Epithelial cell of esophagus (primary cell): ENCODE measurements at regions not wholly inside any gene's neighbourhood (a gene's known extent, or its start where the extent isn't known, plus 50 kb on each side); places are given as distances from the start of the nearest gene placed in this dataset.

Experiments used
- DNase-seq: peaks from one replicate; pipeline ENCODE4 v3.0.0; 2010; ENCODE audit warnings: low read depth
- H3K4me3 ChIP-seq: 2 replicates; pipeline ENCODE4 v1.5.1; 2011; ENCODE audit warnings: mild to moderate bottlenecking, low read length, control low read depth
- CTCF ChIP-seq: IDR thresholded peaks from 2 replicates; pipeline ENCODE4 v1.5.1; 2011; ENCODE audit warnings: low read depth, mild to moderate bottlenecking, low read length, control low read depth, inconsistent platforms; ENCODE audit not compliant: insufficient read depth; ENCODE audit errors: missing control alignments

DNA sequence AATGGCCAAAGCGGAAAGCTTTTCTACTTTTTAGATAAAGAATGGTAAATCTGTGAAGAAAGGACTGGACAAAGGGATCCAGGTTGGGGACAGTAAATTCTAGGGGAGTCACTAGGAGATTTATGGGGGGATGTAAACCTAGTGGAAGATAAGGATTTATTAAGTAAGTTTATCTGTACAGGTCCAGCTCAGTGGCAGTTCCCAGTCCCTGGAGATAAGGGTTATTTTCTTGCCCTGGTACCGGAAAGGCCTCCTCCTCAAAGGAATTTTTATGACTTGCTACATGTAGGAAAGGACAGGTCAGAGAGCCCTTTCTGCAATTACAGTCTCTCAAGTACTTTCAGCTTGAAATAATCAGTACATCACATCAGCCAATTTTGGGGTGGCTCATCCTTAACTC lies 72.6 kb upstream of the BICD1 start:
- no peak for TF ChIP-seq CTCF
- H3K4me3 ChIP-seq: no peak overlapping the region
- no peak for DNase-seq

DNA sequence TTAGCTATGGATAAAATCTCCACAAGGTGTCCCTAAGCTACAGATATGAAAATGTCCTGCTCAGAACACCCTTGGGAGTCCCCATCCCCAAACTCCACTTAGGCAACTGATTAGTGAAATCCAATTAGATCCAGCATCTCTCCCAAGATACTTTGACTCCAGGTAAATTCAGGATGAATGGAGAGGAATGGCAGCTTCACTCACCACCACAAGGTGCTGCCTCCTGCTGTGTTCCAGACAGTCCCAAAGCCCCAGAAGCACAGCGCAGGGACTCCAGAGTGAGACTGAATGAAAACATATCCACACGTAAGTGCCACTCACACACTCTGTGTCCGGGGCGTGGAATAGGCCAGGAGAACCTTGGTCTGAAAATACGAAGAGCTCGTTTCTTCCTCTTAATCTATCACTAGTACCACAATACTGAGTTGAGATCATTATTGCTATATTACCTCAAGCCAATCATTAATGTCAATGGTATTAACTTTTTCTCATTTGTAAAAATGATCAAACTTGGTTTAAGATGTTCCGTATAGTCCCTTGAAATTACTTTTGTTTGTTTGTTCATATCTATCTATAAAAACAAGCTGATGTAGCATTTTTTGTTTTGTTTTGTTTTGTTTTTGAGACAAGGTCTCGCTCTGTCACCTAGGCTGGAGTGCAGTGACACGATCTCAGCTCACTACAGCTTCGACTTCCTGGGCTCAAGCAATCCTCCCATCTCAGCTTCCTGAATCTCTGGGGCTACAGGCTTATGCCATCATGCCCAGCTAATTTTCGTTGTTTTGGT lies 70.0 kb upstream of the BICD1 start:
- no peak for TF ChIP-seq CTCF
- DNase-seq: no peak
- H3K4me3 ChIP-seq: no peak overlapping the region

DNA sequence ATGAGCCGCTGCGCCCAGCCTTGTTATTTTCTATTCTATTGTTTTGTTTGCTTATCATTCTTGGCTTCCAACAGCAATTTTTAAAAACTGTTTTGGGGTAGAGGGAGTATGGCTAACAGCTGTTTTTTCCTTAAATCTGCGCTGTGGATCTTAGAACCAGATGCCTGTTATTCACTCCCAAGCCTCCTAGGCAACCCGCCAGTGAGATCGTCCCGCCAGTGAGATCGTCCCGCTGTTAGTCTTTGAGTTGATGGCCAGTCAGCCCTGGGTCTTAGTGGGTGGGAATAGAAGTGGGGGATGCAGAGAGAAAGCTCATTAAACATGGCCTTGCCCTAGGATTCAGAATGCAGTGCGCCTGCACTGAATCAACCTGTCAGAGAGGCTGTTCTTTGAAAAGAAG lies 67.3 kb upstream of the BICD1 start:
- no peak for TF ChIP-seq CTCF
- DNase-seq: no peak
- no peak overlapping the region for H3K4me3 ChIP-seq

GRCh38 chr12:32039917-32040575 lies 66.6 kb upstream of the BICD1 start:
- TF ChIP-seq CTCF: no peak

GRCh38 chr12:32043928-32044549 lies 62.6 kb upstream of the BICD1 start:
- peak; percentile 50 for DNase-seq
- no peak for TF ChIP-seq CTCF
- H3K4me3 ChIP-seq: no peak overlapping the region

More at GRCh38 chr12:32039917-32040575, 66.6 kb upstream of the BICD1 start:
- DNase-seq: no peak
- H3K4me3 ChIP-seq: no peak overlapping the region

DNA sequence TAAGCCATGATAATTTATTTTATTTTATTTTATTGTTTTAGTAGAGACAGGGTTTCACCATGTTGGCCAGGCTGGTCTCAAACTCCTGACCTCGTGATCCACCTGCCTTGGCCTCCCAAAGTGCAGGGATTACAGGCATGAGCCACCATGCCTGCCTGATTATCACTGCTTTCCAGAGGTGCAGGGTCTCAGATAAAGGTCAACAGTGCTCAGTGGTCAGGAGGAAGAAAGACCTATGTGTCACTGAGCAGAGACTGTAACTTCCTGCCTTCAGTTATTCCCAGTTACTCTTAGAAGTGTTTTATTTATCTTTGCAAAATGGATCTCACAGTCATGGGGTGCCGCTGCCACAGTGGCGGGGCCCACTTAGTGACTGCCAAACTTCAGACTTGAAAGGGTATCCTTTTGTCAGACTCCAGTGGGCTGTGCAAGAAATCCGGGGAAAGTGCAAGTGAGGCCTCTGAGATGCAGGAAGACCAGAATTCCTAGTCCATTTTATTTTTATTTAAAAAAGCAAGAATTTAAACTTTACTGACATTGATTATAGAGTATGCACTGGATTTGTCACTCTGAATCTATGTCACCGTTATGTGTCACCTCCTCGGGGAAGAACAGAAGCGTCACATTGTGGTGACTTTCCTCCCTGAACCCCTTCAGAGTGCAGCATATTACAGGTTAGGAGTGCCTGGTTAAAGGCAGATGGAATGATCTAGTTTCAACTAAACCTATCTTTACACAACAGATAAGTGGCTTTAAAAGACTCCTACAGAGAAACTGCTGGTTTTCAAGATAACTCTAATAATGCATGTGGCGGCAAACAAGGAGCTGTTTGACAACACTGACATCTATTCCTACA lies 59.1 kb upstream of the BICD1 start:
- no peak for DNase-seq
- no peak overlapping the region for H3K4me3 ChIP-seq
- TF ChIP-seq CTCF: no peak
